Hepatocyte (in vitro differentiated cells): ENCODE measurements at regions not wholly inside any gene's neighbourhood (a gene's known extent, or its start where the extent isn't known, plus 50 kb on each side); places are given as distances from the start of the nearest gene placed in this dataset.

ENCODE experiments used
- DNase-seq: peaks from one replicate; pipeline ENCODE4 v3.0.0-alpha.2; 2016; ENCODE audit warnings: low spot score
- H2AFZ ChIP-seq: fragments of 200-600 bp; sonication (generic); 2 replicates; pipeline ENCODE4 v1.6.0; 2016; ENCODE audit warnings: antibody characterized with exemption, mild to moderate bottlenecking
- H3K27ac ChIP-seq: fragments of 200-600 bp; sonication (generic); 2 replicates; pipeline ENCODE4 v1.5.1; 2016; ENCODE audit warnings: mild to moderate bottlenecking
- H3K27me3 ChIP-seq: fragments of 200-600 bp; sonication (generic); 2 replicates; pipeline ENCODE4 v1.6.1; 2016
- H3K36me3 ChIP-seq: fragments of 200-600 bp; sonication (generic); replicated peaks from 2 replicates; pipeline ENCODE4 v1.5.1; 2016; ENCODE audit warnings: low read depth; ENCODE audit not compliant: insufficient read depth
- H3K4me1 ChIP-seq: fragments of 200-600 bp; sonication (generic); 2 replicates; pipeline ENCODE4 v1.5.1; 2016; ENCODE audit warnings: mild to moderate bottlenecking, moderate library complexity; ENCODE audit not compliant: insufficient read depth
- H3K4me2 ChIP-seq: fragments of 200-600 bp; sonication (generic); 2 replicates; pipeline ENCODE4 v1.6.0; 2016
- H3K4me3 ChIP-seq: fragments of 200-600 bp; sonication (generic); 2 replicates; pipeline ENCODE4 v1.5.1; 2016; ENCODE audit warnings: mild to moderate bottlenecking
- H3K79me2 ChIP-seq: fragments of 200-600 bp; sonication (generic); 2 replicates; pipeline ENCODE4 v1.6.0; 2017; ENCODE audit warnings: mild to moderate bottlenecking
- H3K9me2 ChIP-seq: fragments of 200-600 bp; sonication (generic); replicated peaks from 2 replicates; pipeline ENCODE4 v1.6.0; 2017; ENCODE audit warnings: mild to moderate bottlenecking; ENCODE audit not compliant: insufficient read depth
- H3K9me3 ChIP-seq: fragments of 200-600 bp; sonication (generic); 2 replicates; pipeline ENCODE4 v1.5.1; 2016; ENCODE audit warnings: low read depth, mild to moderate bottlenecking
- H4K20me1 ChIP-seq: fragments of 200-600 bp; sonication (generic); 2 replicates; pipeline ENCODE4 v1.6.0; 2016; ENCODE audit warnings: mild to moderate bottlenecking; ENCODE audit not compliant: insufficient read depth, poor library complexity, severe bottlenecking
- CTCF ChIP-seq: fragments of 200-600 bp; sonication (generic); IDR thresholded peaks from 2 replicates; pipeline ENCODE4 v1.5.1; 2016; ENCODE audit warnings: antibody characterized with exemption, mild to moderate bottlenecking; ENCODE audit not compliant: poor library complexity
- EZH2 ChIP-seq: fragments of 200-600 bp; sonication (generic); IDR thresholded peaks from 2 replicates; pipeline ENCODE4 v1.6.1; 2016; ENCODE audit warnings: antibody characterized with exemption, mild to moderate bottlenecking, borderline replicate concordance
- EZH2phosphoT487 ChIP-seq: fragments of 200-600 bp; sonication (generic); IDR thresholded peaks from one replicate; pipeline ENCODE4 v1.6.1; 2018; ENCODE audit warnings: antibody characterized with exemption, mild to moderate bottlenecking, low read depth, moderate library complexity; ENCODE audit not compliant: unreplicated experiment, severe bottlenecking
- WGBS: methylation state at CpG from one replicate; pipeline ENCODE4 v1.1.6; 2016; ENCODE audit warnings: low lambda C conversion rate; ENCODE audit errors: missing lambda C conversion rate; 5-methylcytosine and 5-hydroxymethylcytosine counted together

- Histone ChIP-seq H3K4me2 (no peak overlapping the region), H3K27ac (no peak overlapping the region), H3K4me3 (no peak overlapping the region), H2AFZ (no peak overlapping the region), H3K36me3 (no peaks in the 10 kb centered on the region), H4K20me1 (no peaks in the 10 kb centered on the region), H3K27me3 (no peaks in the 10 kb centered on the region), H3K9me3 (no peaks in the 10 kb centered on the region), H3K9me2 (no peaks in the 10 kb centered on the region), H3K79me2 (no peaks in the 10 kb centered on the region), H3K4me1 (no peaks in the 10 kb centered on the region)
- TF ChIP-seq EZH2 (no peak), CTCF (no peak), EZH2phosphoT487 (no peak)
- DNase-seq, result no peak
- WGBS, result 97% methylated on average over 2 of the region's 2 CpGs
Observed at GRCh38 chr5:120895660-120896059, 431.6 kb downstream of the PRR16 start.

DNA sequence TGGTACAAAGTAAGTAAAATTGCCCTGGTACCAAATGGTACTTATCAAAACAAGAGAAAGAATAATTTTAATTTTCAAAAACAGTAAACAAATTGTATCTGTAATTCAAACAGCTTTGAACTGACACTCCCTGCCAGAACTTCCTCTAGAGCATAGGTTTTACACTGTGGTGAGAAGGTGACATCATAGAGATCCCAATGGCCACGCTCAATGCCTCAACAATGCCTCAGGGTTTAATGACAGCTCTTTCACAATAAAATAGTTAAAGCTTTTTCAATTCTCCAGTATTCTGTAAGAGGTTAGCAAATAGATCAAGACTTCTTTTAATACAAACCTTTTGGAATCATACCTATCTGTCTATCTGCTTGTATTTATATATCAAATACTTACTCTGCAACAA is 437.1 kb downstream of the PRR16 start:
- H3K27me3 ChIP-seq, result no peaks in the 10 kb centered on the region
- no peak overlapping the region for H3K4me3 ChIP-seq
- no peak for TF ChIP-seq EZH2
- TF ChIP-seq CTCF, result no peak
- TF ChIP-seq EZH2phosphoT487, result no peak
- H3K79me2 ChIP-seq, result no peaks in the 10 kb centered on the region
- DNase-seq, result no peak
- no peaks in the 10 kb centered on the region for H3K9me3 ChIP-seq
- no peak overlapping the region for H3K4me2 ChIP-seq
- no peaks in the 10 kb centered on the region for H4K20me1 ChIP-seq
- no peak overlapping the region for H2AFZ ChIP-seq
- no peak overlapping the region for H3K27ac ChIP-seq
- 79% methylated on average over 1 of the region's 1 CpG for WGBS
- no peaks in the 10 kb centered on the region for H3K4me1 ChIP-seq
- H3K36me3 ChIP-seq, result no peaks in the 10 kb centered on the region
- H3K9me2 ChIP-seq, result no peaks in the 10 kb centered on the region

- Histone ChIP-seq H3K9me3 (no peaks in the 10 kb centered on the region), H3K9me2 (no peaks in the 10 kb centered on the region), H3K36me3 (no peaks in the 10 kb centered on the region), H3K4me3 (no peak overlapping the region), H3K27ac (no peak overlapping the region), H3K4me1 (no peaks in the 10 kb centered on the region), H4K20me1 (no peaks in the 10 kb centered on the region), H3K79me2 (no peaks in the 10 kb centered on the region), H3K4me2 (no peak overlapping the region), H3K27me3 (no peaks in the 10 kb centered on the region), H2AFZ (no peak overlapping the region)
- TF ChIP-seq CTCF (no peak), EZH2 (no peak), EZH2phosphoT487 (no peak)
- DNase-seq, result no peak
- WGBS, result 87% methylated on average over 1 of the region's 1 CpG
Observed at GRCh38 chr5:120907953-120908352, 443.9 kb downstream of the PRR16 start.

- DNase-seq, result no peak
- H3K4me1 ChIP-seq, result no peaks in the 10 kb centered on the region
- H3K9me3 ChIP-seq, result no peaks in the 10 kb centered on the region
- H3K4me2 ChIP-seq, result no peak overlapping the region
- H3K9me2 ChIP-seq, result no peaks in the 10 kb centered on the region
- H3K27me3 ChIP-seq, result no peaks in the 10 kb centered on the region
- WGBS, result 41% methylated on average over 1 of the region's 1 CpG
- no peak overlapping the region for H2AFZ ChIP-seq
- no peaks in the 10 kb centered on the region for H3K36me3 ChIP-seq
- no peaks in the 10 kb centered on the region for H4K20me1 ChIP-seq
- H3K79me2 ChIP-seq, result no peaks in the 10 kb centered on the region
- TF ChIP-seq EZH2phosphoT487 (no peak), CTCF (no peak), EZH2 (no peak)
- no peak overlapping the region for H3K27ac ChIP-seq
- H3K4me3 ChIP-seq, result no peak overlapping the region
Observed at GRCh38 chr5:120910629-120911028, 446.5 kb downstream of the PRR16 start.
